IMR-90 (cell line): ENCODE measurements at regions not wholly inside any gene's neighbourhood (a gene's known extent, or its start where the extent isn't known, plus 50 kb on each side); places are given as distances from the start of the nearest gene placed in this dataset.

Source experiments
- ATAC-seq: fragments of 200-7000 bp; cut with Tn5 transposase; 2 replicates; pipeline ENCODE4 v1.9.1; 2020; ENCODE audit warnings: low read depth, mild to moderate bottlenecking, moderate library complexity
- BruUV-seq: library from RNA; stranded (reverse); fragments of 400-500 nt; replicated peaks from 2 replicates; lab custom pipeline; 2021; lab: Mats Ljungman, UMichigan
- CTCF ChIA-PET: fragments of 300-600 bp; formaldehyde crosslinking; extraction: SDS; loops from one replicate; lab custom pipeline; 2021; ENCODE audit warnings: antibody characterized with exemption; lab: Yijun Ruan, JAX
- POLR2A ChIA-PET: fragments of 300-600 bp; sonication (Branson Sonifier 250); formaldehyde crosslinking; loops from one replicate; lab custom pipeline; 2022; ENCODE audit warnings: antibody characterized with exemption; ENCODE audit not compliant: unreplicated experiment; lab: Charles Lee
- DNase-seq: peaks from one replicate; pipeline ENCODE4 v3.0.0; 2013
- H2AFZ ChIP-seq: replicated peaks from 2 replicates; pipeline ENCODE3; 2013; ENCODE audit warnings: low read length, mild to moderate bottlenecking; ENCODE audit not compliant: poor library complexity
- H2AK5ac ChIP-seq: 2 replicates; pipeline ENCODE4 v1.6.1; 2013; ENCODE audit warnings: low read depth, low read length, inconsistent platforms
- H2AK9ac ChIP-seq: replicated peaks from 2 replicates; pipeline ENCODE3; 2013; ENCODE audit warnings: mild to moderate bottlenecking, low read depth, low read length, moderate library complexity; ENCODE audit not compliant: poor library complexity
- H2BK120ac ChIP-seq: 2 replicates; pipeline ENCODE4 v1.6.1; 2013; ENCODE audit warnings: low read depth, low read length, inconsistent platforms
- H2BK15ac ChIP-seq: 3 replicates; pipeline ENCODE4 v1.6.1; 2013; ENCODE audit warnings: low read depth, low read length, inconsistent platforms
- H2BK20ac ChIP-seq: 2 replicates; pipeline ENCODE4 v1.6.1; 2013; ENCODE audit warnings: low read depth, mild to moderate bottlenecking, inconsistent platforms, low read length, moderate library complexity
- H2BK5ac ChIP-seq: 2 replicates; pipeline ENCODE4 v1.6.1; 2013; ENCODE audit warnings: mild to moderate bottlenecking, low read depth, low read length, inconsistent platforms; ENCODE audit not compliant: poor library complexity, severe bottlenecking
- H3K14ac ChIP-seq: replicated peaks from 2 replicates; pipeline ENCODE4 v1.6.1; 2013; ENCODE audit warnings: low read depth, low read length, inconsistent platforms
- H3K18ac ChIP-seq: 2 replicates; pipeline ENCODE4 v1.6.1; 2013; ENCODE audit warnings: low read depth, low read length, control low read depth
- H3K23ac ChIP-seq: 2 replicates; pipeline ENCODE4 v1.6.1; 2013; ENCODE audit warnings: low read depth, low read length, inconsistent platforms
- H3K27ac ChIP-seq: 2 replicates; pipeline ENCODE4 v1.5.1; 2013; ENCODE audit warnings: mild to moderate bottlenecking, control low read depth, low read length; ENCODE audit not compliant: insufficient read depth
- H3K27me3 ChIP-seq: 2 replicates; pipeline ENCODE4 v1.6.1; 2013; ENCODE audit warnings: low read length; ENCODE audit not compliant: control insufficient read depth, insufficient read depth
- H3K36me3 ChIP-seq: 2 replicates; pipeline ENCODE4 v1.6.1; 2013; ENCODE audit warnings: low read length, mixed read lengths; ENCODE audit not compliant: control insufficient read depth, insufficient read depth
- H3K4ac ChIP-seq: 2 replicates; pipeline ENCODE4 v1.6.1; 2013; ENCODE audit warnings: low read depth, low read length, inconsistent platforms
- H3K4me1 ChIP-seq: 2 replicates; pipeline ENCODE4 v1.6.1; 2013; ENCODE audit warnings: low read length, mixed read lengths; ENCODE audit not compliant: control insufficient read depth, insufficient read depth
- H3K4me2 ChIP-seq: 2 replicates; pipeline ENCODE4 v1.6.1; 2013; ENCODE audit warnings: low read depth, mild to moderate bottlenecking, control low read depth, low read length, moderate library complexity
- H3K4me3 ChIP-seq: 2 replicates; pipeline ENCODE4 v1.5.1; 2013; ENCODE audit warnings: low read depth, mild to moderate bottlenecking, control low read depth, low read length, moderate library complexity; ENCODE audit not compliant: insufficient read depth
- H3K56ac ChIP-seq: 2 replicates; pipeline ENCODE4 v1.6.1; 2013; ENCODE audit warnings: low read length, inconsistent platforms; ENCODE audit not compliant: insufficient read depth; ENCODE audit errors: extremely low read depth
- H3K79me1 ChIP-seq, 2 experiments: 2 replicates each; pipeline ENCODE4 v1.6.1; 2013; ENCODE audit warnings: low read length in 2 of 2, inconsistent platforms in 1 of 2, low read depth in 1 of 2
- H3K9ac ChIP-seq: 2 replicates; pipeline ENCODE4 v1.6.1; 2013; ENCODE audit warnings: low read depth, low read length, control low read depth
- H3K9me1 ChIP-seq: 2 replicates; pipeline ENCODE4 v1.6.1; 2013; ENCODE audit warnings: low read length, inconsistent platforms; ENCODE audit not compliant: insufficient read depth
- H3K9me3 ChIP-seq: 2 replicates; pipeline ENCODE4 v1.6.1; 2013; ENCODE audit warnings: low read length; ENCODE audit not compliant: control insufficient read depth, insufficient read depth
- H4K20me1 ChIP-seq: 2 replicates; pipeline ENCODE4 v1.6.1; 2013; ENCODE audit warnings: low read length, inconsistent platforms; ENCODE audit not compliant: insufficient read depth
- H4K5ac ChIP-seq: 2 replicates; pipeline ENCODE4 v1.6.1; 2013; ENCODE audit warnings: mild to moderate bottlenecking, low read depth, low read length, control low read depth
- H4K8ac ChIP-seq, 2 experiments: 2 replicates each; pipeline ENCODE4 v1.6.1; 2013; ENCODE audit warnings: low read depth in 2 of 2, low read length in 2 of 2, control low read depth in 1 of 2, inconsistent platforms in 1 of 2
- H4K91ac ChIP-seq: 2 replicates; pipeline ENCODE4 v1.6.1; 2013; ENCODE audit warnings: low read depth, low read length, inconsistent platforms; ENCODE audit not compliant: insufficient read depth
- BHLHE40 ChIP-seq: fragments of 150-350 bp; IDR thresholded peaks from 2 replicates; pipeline ENCODE4 v1.6.1; 2016; ENCODE audit warnings: mild to moderate bottlenecking, low read depth, low read length
- CEBPB ChIP-seq: IDR thresholded peaks from 2 replicates; pipeline ENCODE4 v1.6.1; 2012; ENCODE audit warnings: low read depth, low read length, improper control_type of control experiment
- CHD1 ChIP-seq: IDR thresholded peaks from 2 replicates; pipeline ENCODE4 v1.6.1; 2012; ENCODE audit warnings: low read depth, low read length, improper control_type of control experiment
- CTCF ChIP-seq: conservative IDR thresholded peaks from 2 replicates; pipeline ENCODE4 v1.5.1; 2012; ENCODE audit warnings: mild to moderate bottlenecking, low read depth, low read length, improper control_type of control experiment
- ELK1 ChIP-seq: fragments of 150-350 bp; IDR thresholded peaks from 2 replicates; pipeline ENCODE4 v1.6.1; 2016; ENCODE audit warnings: low read depth, mild to moderate bottlenecking, low read length, moderate library complexity, borderline replicate concordance
- FOS ChIP-seq: fragments of 150-350 bp; IDR thresholded peaks from 2 replicates; pipeline ENCODE4 v1.6.1; 2016; ENCODE audit warnings: low read depth, low read length
- MAFK ChIP-seq: IDR thresholded peaks from 2 replicates; pipeline ENCODE4 v1.6.1; 2012; ENCODE audit warnings: low read depth, low read length, improper control_type of control experiment
- MAZ ChIP-seq: IDR thresholded peaks from 2 replicates; pipeline ENCODE4 v1.6.1; 2012; ENCODE audit warnings: low read depth, mild to moderate bottlenecking, low read length, improper control_type of control experiment, moderate library complexity, borderline replicate concordance
- MXI1 ChIP-seq: IDR thresholded peaks from 2 replicates; pipeline ENCODE4 v1.6.1; 2012; ENCODE audit warnings: low read depth, mild to moderate bottlenecking, low read length, moderate library complexity, borderline replicate concordance
- NFE2L2 ChIP-seq: fragments of 150-350 bp; IDR thresholded peaks from 2 replicates; pipeline ENCODE4 v1.6.1; 2016; ENCODE audit warnings: low read depth, mild to moderate bottlenecking, low read length
- POLR2A ChIP-seq: IDR thresholded peaks from 2 replicates; pipeline ENCODE4 v1.6.1; 2012; ENCODE audit warnings: mild to moderate bottlenecking, low read depth, low read length
- RAD21 ChIP-seq: IDR thresholded peaks from 2 replicates; pipeline ENCODE4 v1.6.1; 2012; ENCODE audit warnings: low read length, improper control_type of control experiment
- RCOR1 ChIP-seq: IDR thresholded peaks from 2 replicates; pipeline ENCODE4 v1.6.1; 2012; ENCODE audit warnings: mild to moderate bottlenecking, low read length, improper control_type of control experiment; ENCODE audit not compliant: insufficient replicate concordance
- RFX5 ChIP-seq: IDR thresholded peaks from 2 replicates; pipeline ENCODE4 v1.8.0; 2012; ENCODE audit warnings: low read depth, mild to moderate bottlenecking, low read length, moderate library complexity
- SMC3 ChIP-seq: fragments of 150-350 bp; IDR thresholded peaks from 2 replicates; pipeline ENCODE4 v1.6.1; 2016; ENCODE audit warnings: low read depth, mild to moderate bottlenecking, antibody characterized with exemption, low read length, moderate library complexity
- USF2 ChIP-seq: fragments of 150-350 bp; IDR thresholded peaks from 2 replicates; pipeline ENCODE4 v1.6.1; 2017; ENCODE audit warnings: mild to moderate bottlenecking, antibody characterized with exemption, low read length, low read depth
- WGBS, 2 experiments: methylation state at CpG; one replicate each; pipeline versions ENCODE4 v1.1.5 to v1.1.7; 2013; ENCODE audit warnings: missing lambda C conversion rate in 2 of 2; ENCODE audit not compliant: insufficient read length in 1 of 2; ENCODE audit errors: extremely low coverage in 2 of 2; 5-methylcytosine and 5-hydroxymethylcytosine counted together
- dilution Hi-C: fragments of 300-500 bp; cut with HindIII; formaldehyde crosslinking; loops from one replicate; pipeline ENCODE4 v1.14.3; 2018; ENCODE audit warnings: low sequenced_read_pairs; ENCODE audit not compliant: unreplicated experiment
- in situ Hi-C: fragments of 300-500 bp; cut with MboI; formaldehyde crosslinking; loops from 3 replicates; pipeline ENCODE4 v1.14.3; 2019; ENCODE audit warnings: low sequenced_read_pairs, inconsistent platforms, mixed read lengths
- intact Hi-C: fragments of 100-400 bp; cut with micrococcal nuclease; formaldehyde crosslinking; loops from 2 replicates; pipeline ENCODE4 v1.10.0; 2022

DNA sequence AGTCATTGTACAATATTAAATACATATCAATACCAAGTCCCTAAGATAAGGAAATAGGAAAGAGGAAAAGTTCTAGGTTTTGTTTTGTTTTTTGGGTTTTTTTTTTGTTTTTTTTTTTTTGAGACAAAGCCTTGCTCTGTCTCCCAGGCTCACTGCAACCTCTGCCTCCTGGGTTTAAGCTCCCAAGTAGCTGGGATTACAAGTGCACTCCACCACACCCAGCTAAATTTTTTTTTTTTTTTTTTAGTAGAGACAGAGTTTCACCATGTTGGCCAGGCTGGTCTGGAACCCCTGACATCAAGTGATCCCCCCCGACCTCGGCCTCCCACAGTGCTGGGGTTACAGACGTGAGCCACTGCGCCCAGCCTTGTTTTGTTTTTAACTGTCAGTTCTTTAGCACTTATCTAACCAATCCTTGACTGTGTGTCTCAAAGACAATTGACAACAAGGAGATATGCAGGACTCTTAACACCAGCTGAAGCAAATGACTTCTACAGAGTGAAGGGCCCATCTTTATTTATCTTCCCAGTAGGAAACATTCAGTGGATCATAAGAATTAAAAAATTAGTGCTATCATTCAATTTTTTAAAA, 100.0 kb upstream of the RAP2B start:
- Histone ChIP-seq H3K9ac (no peak overlapping the region), H3K27ac (no peak overlapping the region), H2AK9ac (no peak overlapping the region), H3K4me3 (no peak overlapping the region), H3K4ac (no peak overlapping the region), H3K18ac (no peak overlapping the region), H3K4me2 (no peak overlapping the region), H3K79me1 (no peaks in the 10 kb centered on the region), H3K4me1 (peaks cover 2% of the 10 kb centered on the region; the same call in 1 of the 2 replicates), H2AFZ (no peak overlapping the region), H2BK5ac (no peak overlapping the region), H3K23ac (no peak overlapping the region), H3K14ac (no peak overlapping the region), H4K91ac (no peak overlapping the region), H3K9me1 (no peaks in the 10 kb centered on the region), H3K9me3 (no peaks in the 10 kb centered on the region), H2AK5ac (no peak overlapping the region), H3K27me3 (no peaks in the 10 kb centered on the region), H3K56ac (no peak overlapping the region), H3K36me3 (no peaks in the 10 kb centered on the region), H4K8ac (no peak overlapping the region), H4K20me1 (peaks cover 3% of the 10 kb centered on the region; the same call in 1 of the 2 replicates), H4K5ac (no peak overlapping the region), H2BK20ac (no peak overlapping the region), H2BK120ac (no peak overlapping the region), H2BK15ac (no peak overlapping the region)
- intact Hi-C loops (no loop called here), in situ Hi-C loops (no loop called here), dilution Hi-C loops (no loop called here)
- no peak for ATAC-seq
- DNase-seq: no peak
- POLR2A ChIA-PET: no interaction called here
- WGBS, 2 experiments: 79% methylated on average over 4 of the region's 4 CpGs; no CpG with 5 or more reads in 1 of the 2 experiments
- TF ChIP-seq SMC3: no peak
- no peak for TF ChIP-seq CHD1
- TF ChIP-seq CEBPB: no peak
- no peak for TF ChIP-seq POLR2A
- no peak for TF ChIP-seq BHLHE40
- no peak for TF ChIP-seq ELK1
- TF ChIP-seq FOS: no peak
- no peak for TF ChIP-seq CTCF
- TF ChIP-seq RAD21: no peak
- no peak for TF ChIP-seq RCOR1
- TF ChIP-seq MXI1: no peak
- TF ChIP-seq USF2: no peak
- TF ChIP-seq MAFK: no peak
- no peak for TF ChIP-seq RFX5
- TF ChIP-seq NFE2L2: no peak
- TF ChIP-seq MAZ: no peak
- CTCF ChIA-PET: no interaction called here
- no TSS peak for BruUV-seq
